K562 (cell line): ENCODE measurements at regions not wholly inside any gene's neighbourhood (a gene's known extent, or its start where the extent isn't known, plus 50 kb on each side); places are given as distances from the start of the nearest gene placed in this dataset.
"Not testable (repeated sequence)": the region's sequence is repeated elsewhere in the genome, so short reads cannot be mapped to it uniquely, and the experiment has no call there.

Experiments used
- ATAC-seq: fragments of 200-7000 bp; cut with Tn5 transposase; 3 replicates; pipeline ENCODE4 v1.9.1; 2020; ENCODE audit warnings: moderate library complexity
- BruUV-seq: library from RNA; stranded (reverse); fragments of 400-500 nt; replicated peaks from 2 replicates; lab custom pipeline; 2021; lab: Mats Ljungman, UMichigan
- CTCF ChIA-PET: fragments of 300-600 bp; formaldehyde crosslinking; extraction: SDS; loops from one replicate; lab custom pipeline; 2021; ENCODE audit warnings: low intra/inter-chr PET ratio; lab: Yijun Ruan, JAX
- POLR2A ChIA-PET: fragments of 300-600, 350-650 bp; sonication (Branson Sonifier 250); formaldehyde crosslinking; extraction: SDS; loops from one replicate; lab custom pipeline; 2021; ENCODE audit warnings: antibody characterized with exemption, inconsistent platforms; lab: Yijun Ruan, JAX
- DNase-seq, 4 experiments: peaks; one replicate each; pipeline versions ENCODE4 v3.0.0 to v3.0.0-alpha.2; 2011 to 2018; ENCODE audit warnings: low spot score in 3 of 4, mixed read lengths in 3 of 4; ENCODE audit errors: extremely low read depth in 1 of 4
- FAIRE-seq: peaks from 2 replicates; lab custom pipeline; 2011; peaks lifted over from hg19 to GRCh38; lab: Jason Lieb, UNC
- H2AFZ ChIP-seq: 2 replicates; pipeline ENCODE4 v1.6.0; 2011; ENCODE audit warnings: low read depth, low read length, control low read depth, inconsistent platforms
- H3K27ac ChIP-seq: fragments of 200-600 bp; 3 replicates; pipeline ENCODE4 v1.8.0; 2011; ENCODE audit warnings: low read depth, mild to moderate bottlenecking, control low read depth, inconsistent platforms, low read length, moderate library complexity, mixed read lengths; ENCODE audit errors: extremely low read depth
- H3K27me3 ChIP-seq, 2 experiments: fragments of 300-600 bp in 1 of 2; 2 replicates in 1 of 2; 3 replicates in 1 of 2; pipeline versions ENCODE4 v1.6.0 to v1.8.0; 2011; ENCODE audit warnings: inconsistent platforms in 2 of 2, low read length in 2 of 2, mild to moderate bottlenecking in 1 of 2, mixed read lengths in 1 of 2, moderate library complexity in 1 of 2; ENCODE audit not compliant: control insufficient read depth in 2 of 2, insufficient read depth in 2 of 2
- H3K36me3 ChIP-seq: fragments of 300-600 bp; 3 replicates; pipeline ENCODE4 v1.8.0; 2011; ENCODE audit warnings: mild to moderate bottlenecking, low read length, inconsistent platforms; ENCODE audit not compliant: control insufficient read depth, insufficient read depth
- H3K4me1 ChIP-seq, 2 experiments: fragments of 200-600 bp in 1 of 2; replicated peaks in 1 of 2; 2 replicates in 1 of 2; 3 replicates in 1 of 2; pipeline versions ENCODE4 v1.5.1 to v1.8.0; 2011; ENCODE audit warnings: inconsistent platforms in 2 of 2, low read length in 2 of 2, mild to moderate bottlenecking in 1 of 2, mixed read lengths in 1 of 2, moderate library complexity in 1 of 2; ENCODE audit not compliant: control insufficient read depth in 2 of 2, insufficient read depth in 2 of 2
- H3K4me2 ChIP-seq: 2 replicates; pipeline ENCODE4 v1.6.1; 2011; ENCODE audit warnings: low read length, control low read depth, inconsistent platforms, mixed read lengths; ENCODE audit not compliant: insufficient read depth
- H3K4me3 ChIP-seq: fragments of 200-600 bp; sonication (generic), shearing (Covaris generic); 2 replicates; pipeline ENCODE4 v1.5.1; 2016; ENCODE audit warnings: control low read depth, inconsistent platforms
- H3K79me2 ChIP-seq: fragments of 200-600 bp; 3 replicates; pipeline ENCODE4 v1.8.0; 2011; ENCODE audit warnings: low read length, inconsistent platforms; ENCODE audit not compliant: control insufficient read depth, insufficient read depth
- H3K9ac ChIP-seq, 2 experiments: 2 replicates each; pipeline versions ENCODE4 v1.6.0 to v1.6.1; 2011; ENCODE audit warnings: low read depth in 2 of 2, low read length in 2 of 2, control low read depth in 1 of 2, inconsistent platforms in 1 of 2, mild to moderate bottlenecking in 1 of 2, mixed read lengths in 1 of 2; ENCODE audit not compliant: insufficient read depth in 1 of 2
- H3K9me1 ChIP-seq: one replicate; pipeline ENCODE4 v1.6.0; 2011; ENCODE audit warnings: inconsistent platforms, mild to moderate bottlenecking, low read length, moderate library complexity; ENCODE audit not compliant: control insufficient read depth, insufficient read depth
- H3K9me3 ChIP-seq: replicated peaks from 2 replicates; pipeline ENCODE4 v1.5.1; 2011; ENCODE audit warnings: low read depth, low read length, inconsistent platforms; ENCODE audit not compliant: control insufficient read depth, insufficient read depth
- H4K20me1 ChIP-seq: replicated peaks from 2 replicates; pipeline ENCODE4 v1.6.1; 2011; ENCODE audit warnings: low read length, inconsistent platforms, mixed read lengths; ENCODE audit not compliant: control insufficient read depth, insufficient read depth
- KAT8 ChIP-seq: fragments of 450-650 bp; IDR thresholded peaks from 2 replicates; pipeline ENCODE4 v1.6.1; 2016; ENCODE audit warnings: low read depth, mild to moderate bottlenecking
- MBD2 ChIP-seq: sonication (generic); IDR thresholded peaks from 2 replicates; pipeline ENCODE4 v1.6.1; 2016; ENCODE audit warnings: low read depth, borderline replicate concordance
- MCM7 ChIP-seq, 2 experiments: fragments of 450-650 bp; IDR thresholded peaks; 2 replicates each; pipeline ENCODE4 v1.6.1; 2016 to 2018
- MTF1 ChIP-seq: fragments of 250-450 bp; sonication (Bioruptor Pico); IDR thresholded peaks from 2 replicates; pipeline ENCODE4 v1.9.0; 2021; ENCODE audit warnings: moderate library complexity, mild to moderate bottlenecking, inconsistent platforms, borderline replicate concordance
- RBM25 ChIP-seq: fragments of 200-400 bp; formaldehyde crosslinking; IDR thresholded peaks from 2 replicates; pipeline ENCODE4 v1.6.1; 2018; ENCODE audit warnings: low read length, low read depth, moderate library complexity; ENCODE audit not compliant: severe bottlenecking
- ZBTB7A ChIP-seq: IDR thresholded peaks from 2 replicates; pipeline ENCODE4 v1.6.1; 2011; ENCODE audit warnings: low read depth, mild to moderate bottlenecking, low read length, moderate library complexity, borderline replicate concordance; ENCODE audit not compliant: control insufficient read depth
- ZNF146 ChIP-seq: IDR thresholded peaks from one replicate; pipeline ENCODE4 v1.6.1; 2018; ENCODE audit warnings: missing compliant biosample characterization; ENCODE audit not compliant: unreplicated experiment
- ZNF707 ChIP-seq: fragments of 250-450 bp; sonication (Bioruptor Pico); conservative IDR thresholded peaks from 2 replicates; pipeline ENCODE4 v1.8.0; 2022; ENCODE audit warnings: inconsistent platforms, mild to moderate bottlenecking, moderate library complexity
- WGBS: fragments of 100-300 bp; shearing (Covaris generic); methylation state at CpG from one replicate; pipeline ENCODE4 v1.1.6; 2016; ENCODE audit warnings: low coverage, mixed read lengths; ENCODE audit not compliant: insufficient coverage; ENCODE audit errors: missing lambda C conversion rate; 5-methylcytosine and 5-hydroxymethylcytosine counted together
- in situ Hi-C: fragments of 300-500 bp; cut with MboI; formaldehyde crosslinking; loops from 4 replicates; pipeline ENCODE4 v1.15.0; 2018; ENCODE audit warnings: inconsistent platforms, mixed read lengths
- intact Hi-C: fragments of 100-400 bp; cut with micrococcal nuclease; formaldehyde crosslinking; loops from 2 replicates; pipeline ENCODE4 v1.14.2; 2022

- in situ Hi-C loops: no loop called here
- POLR2A ChIA-PET: no interaction called here
- H3K9ac ChIP-seq: no peak overlapping the region
- no peak overlapping the region for H3K4me3 ChIP-seq
- no peaks in the 10 kb centered on the region for H3K27me3 ChIP-seq
- DNase-seq (no peak), ATAC-seq (no peak), FAIRE-seq (no peak)
- 17% methylated on average over 2 of the region's 2 CpGs for WGBS
- H3K27ac ChIP-seq: no peak overlapping the region
- H4K20me1 ChIP-seq: no peaks in the 10 kb centered on the region
- H3K9me1 ChIP-seq: no peaks in the 10 kb centered on the region
- no peaks in the 10 kb centered on the region for H3K79me2 ChIP-seq
- H2AFZ ChIP-seq: no peak overlapping the region
- H3K9me3 ChIP-seq: no peaks in the 10 kb centered on the region
- TF ChIP-seq MBD2: no peak
- no peak for TF ChIP-seq ZNF707 (CRISPR knock-in tag)
- TF ChIP-seq MTF1: no peak
- TF ChIP-seq KAT8: no peak
- TF ChIP-seq MCM7 (IDR thresholded peaks at IDR 0.05): no peak
- no peak for TF ChIP-seq ZBTB7A
- no TSS peak for BruUV-seq
- no peaks in the 10 kb centered on the region for H3K4me1 ChIP-seq
- intact Hi-C loops: no loop called here
- no peak overlapping the region for H3K4me2 ChIP-seq
- CTCF ChIA-PET: no interaction called here
- H3K36me3 ChIP-seq: no peaks in the 10 kb centered on the region
These were observed 409.7 kb upstream of the MTPN start for GRCh38 chr7:136386876-136387275.

DNA sequence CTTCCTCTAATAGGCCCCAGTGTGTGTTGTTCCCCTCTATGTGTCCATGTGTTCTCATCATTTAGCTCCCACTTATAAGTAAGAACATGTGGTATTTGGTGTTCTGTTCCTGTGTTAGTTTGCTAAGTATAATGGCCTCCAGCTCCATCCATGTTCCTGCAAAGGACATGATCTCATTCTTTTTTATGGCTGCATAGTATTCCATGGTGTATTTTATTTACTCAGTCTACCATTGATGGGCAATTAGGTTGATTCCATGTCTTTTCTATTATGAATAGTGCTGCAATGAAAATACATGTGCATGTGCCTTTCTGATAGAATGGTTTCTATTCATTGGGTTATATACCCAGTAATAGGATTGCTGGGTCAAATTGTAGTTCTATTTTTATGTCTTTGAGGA, 394.2 kb upstream of the MTPN start:
- H2AFZ ChIP-seq, H3K9me3 ChIP-seq, H3K4me3 ChIP-seq, H3K9me1 ChIP-seq, H3K4me1 ChIP-seq, H3K27ac ChIP-seq, H3K36me3 ChIP-seq, ATAC-seq, intact Hi-C loops, CTCF ChIA-PET, BruUV-seq, H4K20me1 ChIP-seq, H3K4me2 ChIP-seq, in situ Hi-C loops, FAIRE-seq, H3K27me3 ChIP-seq, H3K9ac ChIP-seq, H3K79me2 ChIP-seq, DNase-seq: not testable (repeated sequence)
- POLR2A ChIA-PET: interaction anchor here (0.8 kb wide), 1 partner anchor 29 kb away, joined by 3 read pairs; no protein-coding TSS in a partner anchor
- TF ChIP-seq ZNF146 (CRISPR knock-in tag) (peak; percentile 84), RBM25 (peak; percentile 27)
